ENCODE measurements at regions not wholly inside any gene's neighbourhood (a gene's known extent, or its start where the extent isn't known, plus 50 kb on each side); places are given as distances from the start of the nearest gene placed in this dataset.

- Histone ChIP-seq H3K27ac (no peak overlapping the region), H3K9ac (no peak overlapping the region), H3K36me3 (no peaks in the 10 kb centered on the region), H3K4me1 (no peaks in the 10 kb centered on the region), H3K4me2 (no peak overlapping the region), H4K20me1 (no peaks in the 10 kb centered on the region), H3K4me3 (no peak overlapping the region), H3K27me3 (no peaks in the 10 kb centered on the region), H3K9me3 (no peaks in the 10 kb centered on the region)
- no peak for TF ChIP-seq Cebpa-rat (IDR thresholded peaks at IDR 0.05)
Observed at GRCh38 chr2:138440759-138441158, 60.8 kb upstream of the SPOPL start.

- Histone ChIP-seq H3K27me3 (no peaks in the 10 kb centered on the region), H3K4me3 (no peak overlapping the region), H3K4me2 (no peak overlapping the region), H3K27ac (no peak overlapping the region), H3K4me1 (no peaks in the 10 kb centered on the region), H3K9ac (no peak overlapping the region), H3K36me3 (no peaks in the 10 kb centered on the region), H4K20me1 (no peaks in the 10 kb centered on the region), H3K9me3 (no peaks in the 10 kb centered on the region)
- TF ChIP-seq Cebpa-rat (IDR thresholded peaks at IDR 0.05), result no peak
Observed at GRCh38 chr2:138441916-138442315, 59.7 kb upstream of the SPOPL start.

GRCh38 chr2:138444411-138444810 lies 57.2 kb upstream of the SPOPL start:
- no peak overlapping the region for H3K4me3 ChIP-seq
- no peaks in the 10 kb centered on the region for H4K20me1 ChIP-seq
- no peak overlapping the region for H3K27ac ChIP-seq
- no peak for TF ChIP-seq Cebpa-rat (IDR thresholded peaks at IDR 0.05)
- no peaks in the 10 kb centered on the region for H3K9me3 ChIP-seq
- H3K27me3 ChIP-seq, result no peaks in the 10 kb centered on the region
- H3K4me1 ChIP-seq, result no peaks in the 10 kb centered on the region
- H3K9ac ChIP-seq, result no peak overlapping the region
- no peak overlapping the region for H3K4me2 ChIP-seq
- no peaks in the 10 kb centered on the region for H3K36me3 ChIP-seq

GRCh38 chr2:138445227-138445626 lies 56.3 kb upstream of the SPOPL start:
- H3K36me3 ChIP-seq, result no peaks in the 10 kb centered on the region
- no peak overlapping the region for H3K27ac ChIP-seq
- TF ChIP-seq Cebpa-rat (IDR thresholded peaks at IDR 0.05), result no peak

GRCh38 chr2:138446043-138446442 lies 55.5 kb upstream of the SPOPL start:
- Histone ChIP-seq H3K4me3 (no peak overlapping the region), H3K9me3 (no peaks in the 10 kb centered on the region), H3K27ac (no peak overlapping the region), H3K36me3 (no peaks in the 10 kb centered on the region), H4K20me1 (no peaks in the 10 kb centered on the region), H3K27me3 (no peaks in the 10 kb centered on the region), H3K4me1 (no peaks in the 10 kb centered on the region), H3K9ac (no peak overlapping the region), H3K4me2 (no peak overlapping the region)
- TF ChIP-seq Cebpa-rat (IDR thresholded peaks at IDR 0.05), result no peak

More at GRCh38 chr2:138445227-138445626, 56.3 kb upstream of the SPOPL start:
- Histone ChIP-seq H3K9me3 (no peaks in the 10 kb centered on the region), H3K4me2 (no peak overlapping the region), H3K4me3 (no peak overlapping the region), H3K27me3 (no peaks in the 10 kb centered on the region), H3K9ac (no peak overlapping the region), H3K4me1 (no peaks in the 10 kb centered on the region), H4K20me1 (no peaks in the 10 kb centered on the region)

- Histone ChIP-seq H3K4me2 (no peak overlapping the region), H3K36me3 (no peaks in the 10 kb centered on the region), H3K9me3 (no peaks in the 10 kb centered on the region), H3K4me3 (no peak overlapping the region), H3K4me1 (no peaks in the 10 kb centered on the region), H3K9ac (no peak overlapping the region), H3K27me3 (no peaks in the 10 kb centered on the region), H4K20me1 (no peaks in the 10 kb centered on the region), H3K27ac (no peak overlapping the region)
- no peak for TF ChIP-seq Cebpa-rat (IDR thresholded peaks at IDR 0.05)
Observed at GRCh38 chr2:138447889-138448570, 53.5 kb upstream of the SPOPL start.

Measured in BLaER1 (cell line).